ENCODE measurements at regions not wholly inside any gene's neighbourhood (a gene's known extent, or its start where the extent isn't known, plus 50 kb on each side); places are given as distances from the start of the nearest gene placed in this dataset.

- TF ChIP-seq POLR2A (IDR thresholded peaks at IDR 0.05) (no peak), CTCF (IDR thresholded peaks at IDR 0.05) (no peak)
- no peaks in the 10 kb centered on the region for H3K27me3 ChIP-seq
- no peaks in the 10 kb centered on the region for H3K9me3 ChIP-seq
- intact Hi-C loops (cut with DNase I): no loop called here
- H3K4me3 ChIP-seq: no peak overlapping the region
- DNase-seq (no peak), ATAC-seq (no peak)
- H3K36me3 ChIP-seq (replicated peaks in 1 of 2; ENCODE audit: insufficient read depth in 1 of 2, low read depth in 2 of 2): no peaks in the 10 kb centered on the region
- no peak overlapping the region for H3K27ac ChIP-seq
- 44 to 56% methylated on average over 4 of the region's 4 CpGs for WGBS, 2 donors
- H3K4me1 ChIP-seq: no peaks in the 10 kb centered on the region
These were observed 259.8 kb downstream of the CD109 start for GRCh38 chr6:73955800-73956199.

GRCh38 chr6:73954881-73955280 is 258.9 kb downstream of the CD109 start:
- no peaks in the 10 kb centered on the region for H3K27me3 ChIP-seq
- no peak overlapping the region for H3K27ac ChIP-seq
- TF ChIP-seq CTCF (IDR thresholded peaks at IDR 0.05) (no peak), POLR2A (IDR thresholded peaks at IDR 0.05) (no peak)
- no peaks in the 10 kb centered on the region for H3K36me3 ChIP-seq (replicated peaks in 1 of 2; ENCODE audit: insufficient read depth in 1 of 2, low read depth in 2 of 2)
- no peaks in the 10 kb centered on the region for H3K4me1 ChIP-seq
- H3K9me3 ChIP-seq: no peaks in the 10 kb centered on the region
- DNase-seq: no peak
- intact Hi-C loops (cut with DNase I): no loop called here
- no peak overlapping the region for H3K4me3 ChIP-seq
- no peak for ATAC-seq

- ATAC-seq: no peak
- H3K9me3 ChIP-seq: no peaks in the 10 kb centered on the region
- DNase-seq: no peak
- TF ChIP-seq CTCF (IDR thresholded peaks at IDR 0.05) (no peak), POLR2A (IDR thresholded peaks at IDR 0.05) (no peak)
- H3K36me3 ChIP-seq (replicated peaks in 1 of 2; ENCODE audit: insufficient read depth in 1 of 2, low read depth in 2 of 2): no peaks in the 10 kb centered on the region
- no peaks in the 10 kb centered on the region for H3K4me1 ChIP-seq
- intact Hi-C loops (cut with DNase I): no loop called here
- H3K27ac ChIP-seq: no peak overlapping the region
- H3K4me3 ChIP-seq: no peak overlapping the region
- H3K27me3 ChIP-seq: no peaks in the 10 kb centered on the region
These were observed 255.2 kb downstream of the CD109 start for GRCh38 chr6:73951183-73951582.

- H3K27me3 ChIP-seq: no peaks in the 10 kb centered on the region
- H3K9me3 ChIP-seq: no peaks in the 10 kb centered on the region
- TF ChIP-seq POLR2A (IDR thresholded peaks at IDR 0.05): no peak
- no peak for TF ChIP-seq CTCF (IDR thresholded peaks at IDR 0.05)
- H3K36me3 ChIP-seq (replicated peaks in 1 of 2; ENCODE audit: insufficient read depth in 1 of 2, low read depth in 2 of 2): no peaks in the 10 kb centered on the region
- H3K27ac ChIP-seq: no peak overlapping the region
- DNase-seq (no peak), ATAC-seq (no peak)
- WGBS, 2 donors: 38 to 43% methylated on average over 1 of the region's 1 CpG
- no peak overlapping the region for H3K4me3 ChIP-seq
- intact Hi-C loops (cut with DNase I): no loop called here
- no peaks in the 10 kb centered on the region for H3K4me1 ChIP-seq
These were observed 248.1 kb downstream of the CD109 start for GRCh38 chr6:73943930-73944652.

- no peak for TF ChIP-seq CTCF (IDR thresholded peaks at IDR 0.05)
- no peak for TF ChIP-seq POLR2A (IDR thresholded peaks at IDR 0.05)
- no peak for DNase-seq
- intact Hi-C loops (cut with DNase I): no loop called here
- no peaks in the 10 kb centered on the region for H3K9me3 ChIP-seq
- 52 to 55% methylated on average over 1 of the region's 1 CpG for WGBS, 2 donors
- no peak overlapping the region for H3K4me3 ChIP-seq
- H3K27ac ChIP-seq: no peak overlapping the region
- no peaks in the 10 kb centered on the region for H3K4me1 ChIP-seq
- H3K36me3 ChIP-seq (replicated peaks in 1 of 2; ENCODE audit: insufficient read depth in 1 of 2, low read depth in 2 of 2): no peaks in the 10 kb centered on the region
- no peak for ATAC-seq
- no peaks in the 10 kb centered on the region for H3K27me3 ChIP-seq
These were observed 247.4 kb downstream of the CD109 start for GRCh38 chr6:73943411-73943810.
